Brain microvascular endothelial cell (primary cell): ENCODE measurements at regions not wholly inside any gene's neighbourhood (a gene's known extent, or its start where the extent isn't known, plus 50 kb on each side); places are given as distances from the start of the nearest gene placed in this dataset.

Source experiments
- DNase-seq: peaks from one replicate; pipeline ENCODE4 v3.0.0-alpha.2; 2020
- H3K27ac ChIP-seq: fragments of 250-450 bp; sonication (Bioruptor Pico); 2 replicates; pipeline ENCODE4 v1.5.1; 2020; ENCODE audit warnings: mild to moderate bottlenecking, moderate library complexity
- H3K27me3 ChIP-seq: fragments of 250-450 bp; sonication (Bioruptor Pico); replicated peaks from 2 replicates; pipeline ENCODE4 v1.5.1; 2020; ENCODE audit warnings: mild to moderate bottlenecking
- H3K36me3 ChIP-seq: fragments of 250-450 bp; sonication (Bioruptor Pico); replicated peaks from 2 replicates; pipeline ENCODE4 v1.5.1; 2020; ENCODE audit warnings: mild to moderate bottlenecking
- H3K4me3 ChIP-seq: 2 replicates; pipeline ENCODE4 v1.5.1; 2011; ENCODE audit warnings: low read depth, mild to moderate bottlenecking, control low read depth, low read length, moderate library complexity
- CTCF ChIP-seq: IDR thresholded peaks from 2 replicates; pipeline ENCODE4 v1.5.1; 2011; ENCODE audit warnings: low read depth, mild to moderate bottlenecking, moderate library complexity, low read length, control low read depth, inconsistent platforms; ENCODE audit errors: missing control alignments
- in situ Hi-C: cut with HindIII; loops from 2 replicates; pipeline ENCODE4 v1.10.0; 2017; ENCODE audit warnings: low sequenced_read_pairs, low pct_ligation_motif_present

GRCh38 chr2:226334981-226335720, 464.5 kb downstream of the IRS1 start:
- no peaks in the 10 kb centered on the region for H3K27me3 ChIP-seq
- in situ Hi-C loops = no loop called here
- TF ChIP-seq CTCF = no peak
- H3K27ac ChIP-seq = no peak overlapping the region
- H3K36me3 ChIP-seq = no peaks in the 10 kb centered on the region
- no peak for DNase-seq
- no peak overlapping the region for H3K4me3 ChIP-seq

GRCh38 chr2:226333388-226333787, 466.2 kb downstream of the IRS1 start:
- TF ChIP-seq CTCF = no peak
- in situ Hi-C loops = no loop called here
- Histone ChIP-seq H3K27me3 (no peaks in the 10 kb centered on the region), H3K36me3 (no peaks in the 10 kb centered on the region), H3K4me3 (no peak overlapping the region), H3K27ac (no peak overlapping the region)
- DNase-seq = no peak

GRCh38 chr2:226330206-226330605, 469.4 kb downstream of the IRS1 start:
- H3K27me3 ChIP-seq = no peaks in the 10 kb centered on the region
- in situ Hi-C loops = no loop called here
- no peak for TF ChIP-seq CTCF
- H3K4me3 ChIP-seq = no peak overlapping the region
- H3K27ac ChIP-seq = no peak overlapping the region
- no peaks in the 10 kb centered on the region for H3K36me3 ChIP-seq
- DNase-seq = no peak

GRCh38 chr2:226329180-226329579, 470.4 kb downstream of the IRS1 start:
- no peak for TF ChIP-seq CTCF
- Histone ChIP-seq H3K4me3 (no peak overlapping the region), H3K27me3 (no peaks in the 10 kb centered on the region), H3K27ac (no peak overlapping the region), H3K36me3 (no peaks in the 10 kb centered on the region)
- DNase-seq = no peak
- in situ Hi-C loops = no loop called here

- TF ChIP-seq CTCF = no peak
- Histone ChIP-seq H3K27me3 (no peaks in the 10 kb centered on the region), H3K36me3 (no peaks in the 10 kb centered on the region), H3K27ac (no peak overlapping the region), H3K4me3 (no peak overlapping the region)
- DNase-seq = no peak
- in situ Hi-C loops = no loop called here
Measured at GRCh38 chr2:226327830-226328229, 471.8 kb downstream of the IRS1 start.

- Histone ChIP-seq H3K27ac (no peak overlapping the region), H3K27me3 (no peaks in the 10 kb centered on the region), H3K4me3 (no peak overlapping the region), H3K36me3 (no peaks in the 10 kb centered on the region)
- in situ Hi-C loops = no loop called here
- no peak for TF ChIP-seq CTCF
- no peak for DNase-seq
Measured at GRCh38 chr2:226325526-226325925, 474.1 kb downstream of the IRS1 start.
